NCI-H1105 (cell line): ENCODE measurements at regions not wholly inside any gene's neighbourhood (a gene's known extent, or its start where the extent isn't known, plus 50 kb on each side); places are given as distances from the start of the nearest gene placed in this dataset.
"Not testable (repeated sequence)": the region's sequence is repeated elsewhere in the genome, so short reads cannot be mapped to it uniquely, and the experiment has no call there.

ENCODE experiments used
- DNase-seq: peaks from one replicate; lab custom pipeline; 2025; lab: John Stamatoyannopoulos, UW

- no peak for DNase-seq
Observed at GRCh38 chr12:18008642-18009041, 81.4 kb downstream of the RERGL start.

- DNase-seq: no peak
Observed at GRCh38 chr12:17999174-17999801, 90.7 kb downstream of the RERGL start.

GRCh38 chr12:17992002-17992656, 97.9 kb downstream of the RERGL start:
- DNase-seq: peak; percentile 36

GRCh38 chr12:17982556-17982955, 107.4 kb downstream of the RERGL start:
- DNase-seq: no peak

GRCh38 chr12:17976202-17976601, 113.8 kb downstream of the RERGL start:
- no peak for DNase-seq

GRCh38 chr12:17975763-17976162, 114.2 kb downstream of the RERGL start:
- DNase-seq: no peak

- no peak for DNase-seq
Observed at GRCh38 chr12:17975239-17975638, 114.8 kb downstream of the RERGL start.

- no peak for DNase-seq
Observed at GRCh38 chr12:17971850-17972249, 118.1 kb downstream of the RERGL start.

GRCh38 chr12:17954788-17955187, 135.2 kb downstream of the RERGL start:
- DNase-seq: no peak

- no peak for DNase-seq
Observed at GRCh38 chr12:17950898-17951297, 139.1 kb downstream of the RERGL start.

GRCh38 chr12:17949558-17950141, 140.3 kb downstream of the RERGL start:
- DNase-seq: no peak

- DNase-seq: no peak
Observed at GRCh38 chr12:17928708-17929366, 161.2 kb downstream of the RERGL start.

- no peak for DNase-seq
Observed at GRCh38 chr12:17918013-17918412, 172.0 kb downstream of the RERGL start.

GRCh38 chr12:17884581-17884980, 205.4 kb downstream of the RERGL start:
- DNase-seq: no peak

GRCh38 chr12:17878714-17879113, 211.3 kb downstream of the RERGL start:
- no peak for DNase-seq

- DNase-seq: no peak
Observed at GRCh38 chr12:17875230-17875629, 214.8 kb downstream of the RERGL start.

- DNase-seq: no peak
Observed at GRCh38 chr12:17866802-17867201, 223.2 kb downstream of the RERGL start.

- not testable (repeated sequence) for DNase-seq
Observed at GRCh38 chr12:17855548-17855947, 234.4 kb downstream of the RERGL start.

GRCh38 chr12:17853054-17853453, 236.9 kb downstream of the RERGL start:
- DNase-seq: no peak

- no peak for DNase-seq
Observed at GRCh38 chr12:17841496-17841895, 248.5 kb downstream of the RERGL start.

- DNase-seq: no peak
Observed at GRCh38 chr12:17829813-17830212, 260.2 kb downstream of the RERGL start.

GRCh38 chr12:17818931-17819330, 271.1 kb downstream of the RERGL start:
- DNase-seq: no peak

- peak; percentile 18 for DNase-seq
Observed at GRCh38 chr12:17810399-17810798, 279.6 kb downstream of the RERGL start.
